AG04450 (cell line): ENCODE measurements at regions not wholly inside any gene's neighbourhood (a gene's known extent, or its start where the extent isn't known, plus 50 kb on each side); places are given as distances from the start of the nearest gene placed in this dataset.

Experiments
- CTCF ChIA-PET: fragments of 300-600, 350-600 bp; formaldehyde crosslinking; extraction: SDS; loops from one replicate; lab custom pipeline; 2022; ENCODE audit warnings: antibody characterized with exemption, inconsistent platforms; lab: Charles Lee
- POLR2A ChIA-PET: fragments of 350-600 bp; formaldehyde crosslinking; extraction: SDS; loops from one replicate; lab custom pipeline; 2021; ENCODE audit warnings: antibody characterized with exemption, inconsistent platforms; lab: Yijun Ruan, JAX
- DNase-seq: peaks from one replicate; pipeline ENCODE4 v3.0.0-alpha.2; 2011; ENCODE audit warnings: low read depth, low spot score
- H3K27ac ChIP-seq: one replicate; pipeline ENCODE4 v1.5.1; 2012; ENCODE audit warnings: low read depth, low read length, control low read depth
- H3K27me3 ChIP-seq: one replicate; pipeline ENCODE4 v1.6.0; 2012; ENCODE audit warnings: low read length; ENCODE audit not compliant: control insufficient read depth, insufficient read depth
- H3K4me3 ChIP-seq: 2 replicates; pipeline ENCODE4 v1.5.1; 2011; ENCODE audit warnings: mild to moderate bottlenecking, low read depth, low read length, control low read depth
- H3K9me3 ChIP-seq: 2 replicates; pipeline ENCODE4 v1.5.1; 2012; ENCODE audit warnings: low read length; ENCODE audit not compliant: control insufficient read depth, insufficient read depth
- CTCF ChIP-seq: IDR thresholded peaks from 2 replicates; pipeline ENCODE4 v1.5.1; 2011; ENCODE audit warnings: low read depth, low read length, control low read depth, inconsistent platforms

GRCh38 chr7:137097111-137097510 is 228.7 kb downstream of the CHRM2 start:
- CTCF ChIA-PET, result no interaction called here
- TF ChIP-seq CTCF, result no peak
- H3K4me3 ChIP-seq, result no peak overlapping the region

GRCh38 chr7:137096607-137097006 is 228.2 kb downstream of the CHRM2 start:
- ChIA-PET CTCF (no interaction called here), POLR2A (no interaction called here)
- no peak overlapping the region for H3K4me3 ChIP-seq
- no peak for TF ChIP-seq CTCF
- H3K27ac ChIP-seq, result no peak overlapping the region
- peaks cover 10% of the 10 kb centered on the region; the same call in 1 of the 2 replicates for H3K9me3 ChIP-seq
- DNase-seq, result no peak
- H3K27me3 ChIP-seq, result no peaks in the 10 kb centered on the region

More at GRCh38 chr7:137097111-137097510, 228.7 kb downstream of the CHRM2 start:
- no peaks in the 10 kb centered on the region for H3K27me3 ChIP-seq
- H3K27ac ChIP-seq, result no peak overlapping the region
- DNase-seq, result no peak
- POLR2A ChIA-PET, result no interaction called here
- H3K9me3 ChIP-seq, result peaks cover 10% of the 10 kb centered on the region; the same call in 1 of the 2 replicates

GRCh38 chr7:137093198-137093597 is 224.7 kb downstream of the CHRM2 start:
- peaks cover 8% of the 10 kb centered on the region; the same call in 1 of the 2 replicates for H3K9me3 ChIP-seq
- no peaks in the 10 kb centered on the region for H3K27me3 ChIP-seq
- CTCF ChIA-PET, result interaction anchor here (1.3 kb wide), 1 partner anchor 76 kb away, joined by 4 read pairs; no protein-coding TSS in a partner anchor
- TF ChIP-seq CTCF, result no peak
- POLR2A ChIA-PET, result interaction anchor here (0.6 kb wide), 1 partner anchor 108 kb away, joined by 9 read pairs; no protein-coding TSS in a partner anchor
- H3K27ac ChIP-seq, result no peak overlapping the region
- no peak overlapping the region for H3K4me3 ChIP-seq
- no peak for DNase-seq

DNA sequence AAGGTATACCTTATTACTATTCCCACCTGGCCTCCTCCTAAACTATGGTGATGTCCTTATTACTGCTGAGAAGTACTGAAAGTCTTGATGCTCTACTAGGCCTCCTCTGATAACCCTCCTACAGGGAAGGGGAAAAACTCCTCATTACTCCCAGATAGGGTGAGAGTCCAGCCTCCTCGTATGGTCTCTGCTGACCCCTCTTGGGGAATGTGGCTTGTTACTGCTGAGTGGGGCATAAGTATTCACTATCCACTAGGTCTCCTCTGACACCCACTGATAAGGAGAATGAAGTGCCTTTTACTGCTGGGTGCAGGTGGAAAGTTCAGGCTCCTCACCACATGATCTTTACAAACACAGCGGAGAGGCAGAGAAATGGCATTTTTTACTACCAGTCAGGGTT is 222.9 kb downstream of the CHRM2 start:
- Histone ChIP-seq H3K4me3 (no peak overlapping the region), H3K27me3 (no peaks in the 10 kb centered on the region), H3K27ac (no peak overlapping the region), H3K9me3 (peaks cover 8% of the 10 kb centered on the region; the same call in 1 of the 2 replicates)
- CTCF ChIA-PET, result no interaction called here
- no peak for DNase-seq
- POLR2A ChIA-PET, result no interaction called here
- peak; percentile 50 for TF ChIP-seq CTCF

DNA sequence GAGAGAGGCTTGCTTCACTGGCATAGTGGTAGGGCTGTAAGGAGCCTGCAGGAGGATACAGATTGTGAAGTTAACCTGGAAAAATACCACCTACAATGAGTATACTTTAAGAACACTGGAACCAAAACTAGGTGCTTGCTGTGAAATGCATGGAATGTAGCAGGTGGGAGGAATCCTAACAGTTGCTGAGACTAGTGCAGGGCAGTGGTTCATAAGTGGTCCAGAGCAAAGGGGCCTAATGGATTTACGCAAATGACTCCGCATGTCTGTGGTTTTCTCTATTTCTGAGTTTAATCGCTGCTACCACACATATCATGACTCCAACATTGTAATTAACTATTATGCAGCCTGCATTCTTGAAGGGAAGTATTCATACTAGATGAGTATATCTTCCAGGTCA is 218.4 kb downstream of the CHRM2 start:
- H3K27me3 ChIP-seq, result no peaks in the 10 kb centered on the region
- DNase-seq, result no peak
- POLR2A ChIA-PET, result no interaction called here
- no peak for TF ChIP-seq CTCF
- CTCF ChIA-PET, result no interaction called here
- H3K4me3 ChIP-seq, result no peak overlapping the region
- H3K9me3 ChIP-seq, result no peaks in the 10 kb centered on the region
- no peak overlapping the region for H3K27ac ChIP-seq
